GM13976 (cell line): ENCODE measurements at regions not wholly inside any gene's neighbourhood (a gene's known extent, or its start where the extent isn't known, plus 50 kb on each side); places are given as distances from the start of the nearest gene placed in this dataset.

Experiments
- DNase-seq: peaks from one replicate; pipeline ENCODE4 v3.0.0; 2012; ENCODE audit warnings: low spot score
- in situ Hi-C: fragments of 300-500 bp; cut with MboI; formaldehyde crosslinking; loops from one replicate; pipeline ENCODE4 v1.12.0; 2022; ENCODE audit warnings: low sequenced_read_pairs, mixed read lengths, inconsistent platforms; ENCODE audit not compliant: unreplicated experiment
- TF ChIP-seq, protein P1 (sequence below): IDR thresholded peaks from 2 replicates; pipeline ENCODE4 v1.5.1; 2012; ENCODE audit warnings: borderline replicate concordance, mild to moderate bottlenecking; ENCODE audit not compliant: insufficient read depth; ENCODE audit errors: extremely low read depth, missing control alignments, control extremely low read depth

DNA sequence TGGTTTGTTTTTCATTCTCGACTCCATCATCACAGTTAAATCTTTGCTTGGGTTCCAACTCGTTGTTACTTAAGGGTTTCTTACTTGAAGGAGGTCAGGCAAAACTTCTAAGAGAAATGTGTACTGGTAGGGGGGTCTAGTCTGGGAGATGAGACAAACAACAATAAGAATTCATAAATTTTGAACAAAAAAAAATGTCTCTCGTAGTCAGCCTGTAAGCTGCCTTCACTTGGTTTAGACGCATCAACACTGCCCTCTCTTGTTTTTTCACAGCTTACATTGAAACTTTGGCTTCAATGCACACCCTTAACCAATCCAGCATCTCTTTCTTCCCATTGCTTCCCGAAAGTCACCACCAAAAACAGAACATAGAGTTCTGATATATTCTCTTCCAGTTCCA is 576.4 kb upstream of the PIK3C3 start:
- TF ChIP-seq, protein P1, sequence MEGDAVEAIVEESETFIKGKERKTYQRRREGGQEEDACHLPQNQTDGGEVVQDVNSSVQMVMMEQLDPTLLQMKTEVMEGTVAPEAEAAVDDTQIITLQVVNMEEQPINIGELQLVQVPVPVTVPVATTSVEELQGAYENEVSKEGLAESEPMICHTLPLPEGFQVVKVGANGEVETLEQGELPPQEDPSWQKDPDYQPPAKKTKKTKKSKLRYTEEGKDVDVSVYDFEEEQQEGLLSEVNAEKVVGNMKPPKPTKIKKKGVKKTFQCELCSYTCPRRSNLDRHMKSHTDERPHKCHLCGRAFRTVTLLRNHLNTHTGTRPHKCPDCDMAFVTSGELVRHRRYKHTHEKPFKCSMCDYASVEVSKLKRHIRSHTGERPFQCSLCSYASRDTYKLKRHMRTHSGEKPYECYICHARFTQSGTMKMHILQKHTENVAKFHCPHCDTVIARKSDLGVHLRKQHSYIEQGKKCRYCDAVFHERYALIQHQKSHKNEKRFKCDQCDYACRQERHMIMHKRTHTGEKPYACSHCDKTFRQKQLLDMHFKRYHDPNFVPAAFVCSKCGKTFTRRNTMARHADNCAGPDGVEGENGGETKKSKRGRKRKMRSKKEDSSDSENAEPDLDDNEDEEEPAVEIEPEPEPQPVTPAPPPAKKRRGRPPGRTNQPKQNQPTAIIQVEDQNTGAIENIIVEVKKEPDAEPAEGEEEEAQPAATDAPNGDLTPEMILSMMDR: no peak
- no peak for DNase-seq
- in situ Hi-C loops: no loop called here

DNA sequence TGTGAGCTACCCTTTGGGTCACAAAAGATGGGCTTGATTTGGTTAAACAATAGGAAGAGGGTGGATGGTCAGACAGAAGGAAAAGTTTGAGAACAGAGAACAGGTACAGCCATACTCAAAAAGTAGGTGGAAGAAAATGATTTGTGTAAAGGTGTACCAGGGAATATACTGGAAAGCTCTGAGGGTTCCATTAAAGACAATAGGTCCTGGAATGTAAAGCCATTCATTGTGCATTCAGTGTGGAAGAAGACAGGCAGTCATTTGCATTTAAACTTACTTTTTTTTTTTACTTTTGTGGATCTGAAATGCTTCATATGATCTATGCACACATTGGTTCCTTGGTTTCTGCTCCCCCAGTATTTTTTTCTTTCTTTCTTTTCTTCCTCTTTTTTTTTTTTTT is 581.4 kb upstream of the PIK3C3 start:
- TF ChIP-seq, protein P1: no peak
- in situ Hi-C loops: no loop called here
- no peak for DNase-seq

DNA sequence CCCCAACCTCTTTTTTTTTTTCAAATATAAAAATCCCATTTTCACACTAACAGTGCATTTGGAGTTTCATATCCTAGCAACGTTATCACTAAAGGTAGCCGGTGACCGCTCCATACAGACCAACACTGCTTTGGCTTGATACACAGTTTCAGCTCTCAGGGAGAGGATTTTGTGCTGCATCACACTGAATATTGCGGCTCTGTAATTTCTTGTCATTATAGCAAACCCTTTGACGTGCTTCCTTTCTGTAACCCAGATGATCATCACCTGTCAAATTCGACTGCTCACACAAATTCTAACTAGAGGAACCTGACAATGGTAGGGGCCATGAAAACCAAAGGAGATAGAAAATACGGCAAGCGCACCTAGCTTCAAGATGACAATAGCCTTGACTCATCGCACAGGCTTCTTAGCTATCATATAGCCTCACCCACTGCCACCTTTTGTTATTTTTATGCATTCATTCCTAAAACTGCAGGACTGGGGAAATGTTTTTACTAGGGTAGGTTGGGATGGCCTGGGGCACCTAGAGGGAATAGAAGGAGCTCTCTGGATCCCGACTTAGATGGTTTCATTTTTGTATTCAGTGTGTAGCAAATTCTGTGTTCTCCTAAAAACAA is 582.9 kb upstream of the PIK3C3 start:
- no peak for DNase-seq
- in situ Hi-C loops: no loop called here
- TF ChIP-seq, protein P1: no peak

DNA sequence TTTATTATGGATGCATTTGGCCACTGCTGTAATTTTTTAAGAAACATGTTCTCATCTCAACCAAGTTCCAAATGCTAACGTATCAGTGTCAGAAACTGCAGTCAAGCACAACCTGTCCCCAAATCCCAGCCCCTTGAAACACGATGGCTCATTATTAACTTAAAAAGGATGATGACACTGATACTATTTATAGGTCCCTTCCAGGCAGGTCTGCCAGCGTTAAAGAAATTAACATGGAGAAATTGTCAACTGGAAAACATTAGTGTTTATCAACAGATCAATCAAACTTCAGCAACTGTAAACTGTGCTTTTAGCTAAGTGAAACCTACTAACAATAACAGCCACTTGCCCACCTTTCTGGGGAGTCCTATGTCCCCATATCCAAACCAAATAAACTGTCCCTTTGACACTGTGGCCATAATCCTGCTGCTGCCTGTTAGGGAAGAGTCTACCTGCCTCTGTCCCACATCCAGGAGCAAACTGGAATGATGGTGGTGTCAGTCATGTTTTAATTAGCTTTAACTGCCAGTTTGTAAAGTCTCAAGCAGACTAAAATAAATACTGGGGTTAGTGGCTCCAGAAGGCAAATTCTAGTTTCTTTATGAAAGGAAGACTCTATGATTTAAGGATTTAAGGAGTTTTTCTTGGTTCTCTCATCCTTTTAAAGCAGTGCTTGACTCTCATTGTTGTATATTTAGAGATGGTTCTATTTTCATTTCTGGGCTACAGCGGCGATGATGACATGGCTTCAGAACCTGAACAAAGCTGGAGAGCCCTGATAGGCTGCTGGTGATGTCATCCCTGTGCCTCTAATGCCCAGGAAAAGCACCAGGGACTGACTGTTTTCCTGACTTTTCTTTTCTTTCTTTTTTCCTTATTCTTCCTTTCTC is 583.6 kb upstream of the PIK3C3 start:
- in situ Hi-C loops: no loop called here
- DNase-seq: no peak
- TF ChIP-seq, protein P1: no peak

DNA sequence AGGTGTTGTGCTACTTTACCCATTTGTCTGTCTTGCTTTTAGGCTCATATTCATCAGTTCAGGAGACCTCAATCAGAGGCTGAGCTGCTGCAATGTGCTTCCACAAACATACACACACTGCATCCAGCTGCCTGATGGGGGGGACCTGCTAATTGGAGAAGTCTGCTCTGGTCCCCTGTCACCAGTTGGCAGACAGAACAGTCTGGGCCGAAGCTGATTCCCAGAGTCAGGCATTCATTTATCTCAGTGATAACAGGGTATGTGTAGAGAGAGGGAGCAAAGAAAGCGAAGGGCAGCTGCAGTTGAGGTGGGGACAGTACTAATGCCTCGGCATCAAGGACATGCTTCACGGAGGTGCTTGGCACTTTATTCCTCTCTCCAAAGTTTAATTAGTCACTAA is 584.3 kb upstream of the PIK3C3 start:
- in situ Hi-C loops: no loop called here
- TF ChIP-seq, protein P1: no peak
- DNase-seq: no peak

DNA sequence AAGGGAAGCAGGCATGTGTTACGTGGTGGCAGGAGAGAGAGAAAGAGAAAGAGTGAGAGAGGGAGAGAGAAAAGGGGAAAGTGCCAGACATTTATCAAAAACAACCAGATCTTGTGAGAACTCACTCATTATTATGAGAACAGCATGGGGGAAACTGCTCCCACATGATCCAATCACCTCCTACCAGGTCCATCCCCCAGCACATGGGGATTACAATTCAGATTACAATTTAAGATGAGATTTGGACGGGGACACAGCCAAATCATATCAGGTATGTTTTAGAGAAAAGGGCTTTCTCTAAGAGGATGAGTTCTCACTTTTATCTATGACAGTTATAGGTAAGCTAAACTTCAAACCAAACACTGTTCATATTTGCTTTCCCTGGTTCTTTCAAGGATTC is 597.3 kb upstream of the PIK3C3 start:
- TF ChIP-seq, protein P1: no peak
- in situ Hi-C loops: no loop called here
- DNase-seq: no peak
